Activated T-cell treated with anti-CD3 and anti-CD28 coated beads for 1 hour (primary cell): ENCODE measurements at regions not wholly inside any gene's neighbourhood (a gene's known extent, or its start where the extent isn't known, plus 50 kb on each side); places are given as distances from the start of the nearest gene placed in this dataset.

Experiments used
- DNase-seq: peaks from one replicate; pipeline ENCODE4 v3.0.0-alpha.2; 2020; ENCODE audit warnings: low read depth

- no peak for DNase-seq
These were observed 139.8 kb downstream of the ZFP36L2 start for GRCh38 chr2:43086451-43087221.

GRCh38 chr2:43085929-43086328, 140.5 kb downstream of the ZFP36L2 start:
- DNase-seq, result no peak

DNA sequence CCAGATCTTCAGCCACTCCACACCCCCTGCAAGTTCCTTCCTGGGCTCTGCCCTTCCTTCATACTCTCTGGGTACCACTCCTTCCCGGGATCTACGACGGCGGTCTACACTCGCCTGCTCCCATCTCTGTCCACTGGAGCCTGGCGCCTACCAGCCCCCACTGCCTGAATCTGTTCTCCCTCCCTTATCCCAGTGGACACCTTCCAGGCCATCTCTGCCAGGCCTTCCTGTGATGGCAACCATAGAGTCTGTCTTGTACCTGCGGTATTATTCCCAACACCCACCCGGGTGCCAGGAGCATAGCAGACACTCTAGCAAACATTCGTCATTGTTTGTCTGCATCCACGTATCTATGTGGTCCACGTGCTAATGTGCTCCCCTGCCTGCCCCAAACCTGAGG, 140.9 kb downstream of the ZFP36L2 start:
- DNase-seq, result no peak

GRCh38 chr2:43084699-43085091, 141.7 kb downstream of the ZFP36L2 start:
- DNase-seq, result no peak

- no peak for DNase-seq
These were observed 142.4 kb downstream of the ZFP36L2 start for GRCh38 chr2:43083710-43084698.

- DNase-seq, result no peak
These were observed 143.3 kb downstream of the ZFP36L2 start for GRCh38 chr2:43082903-43083677.

DNA sequence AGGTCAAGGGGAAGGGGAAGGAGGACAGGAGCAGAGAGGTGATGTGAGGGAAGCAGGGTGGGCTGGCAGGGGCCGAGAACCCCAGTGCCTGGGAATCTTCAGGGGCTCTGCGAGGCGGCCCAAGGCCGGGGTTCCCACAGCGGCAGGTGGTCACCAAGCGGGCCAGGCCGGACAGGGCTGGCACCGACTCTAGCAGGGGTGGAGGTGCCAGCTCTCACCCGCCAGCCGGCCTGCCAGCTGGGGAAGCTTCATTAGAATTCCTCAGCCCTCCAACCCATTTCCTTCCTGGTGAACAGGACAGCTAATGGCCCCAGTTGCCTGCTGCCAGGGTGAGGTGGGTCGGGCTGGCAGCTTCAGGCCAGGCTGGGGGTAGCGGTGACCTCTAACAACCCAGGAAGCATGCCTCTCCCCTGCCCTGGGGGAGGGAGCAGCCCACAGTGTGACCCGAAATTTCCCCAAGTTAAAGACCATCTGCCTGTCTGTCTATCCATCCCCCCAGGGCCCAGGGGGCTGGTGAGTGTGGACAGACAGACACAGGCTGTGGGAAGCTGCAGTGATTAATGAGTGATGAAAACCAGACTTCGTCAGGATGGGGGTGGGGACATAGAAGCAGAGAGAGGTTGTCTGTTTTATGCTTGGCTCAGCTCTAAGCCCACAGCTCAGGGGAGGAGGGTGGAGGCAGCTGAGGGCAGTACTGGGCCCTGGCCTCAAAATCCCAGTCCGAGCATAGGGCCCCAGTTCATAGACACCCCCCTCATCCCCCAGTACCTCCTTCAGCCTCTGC, 144.1 kb downstream of the ZFP36L2 start:
- no peak for DNase-seq

GRCh38 chr2:43081131-43081765, 145.2 kb downstream of the ZFP36L2 start:
- no peak for DNase-seq

- no peak for DNase-seq
These were observed 145.8 kb downstream of the ZFP36L2 start for GRCh38 chr2:43080571-43081021.

- DNase-seq, result no peak
These were observed 147.3 kb downstream of the ZFP36L2 start for GRCh38 chr2:43078781-43079755.

DNA sequence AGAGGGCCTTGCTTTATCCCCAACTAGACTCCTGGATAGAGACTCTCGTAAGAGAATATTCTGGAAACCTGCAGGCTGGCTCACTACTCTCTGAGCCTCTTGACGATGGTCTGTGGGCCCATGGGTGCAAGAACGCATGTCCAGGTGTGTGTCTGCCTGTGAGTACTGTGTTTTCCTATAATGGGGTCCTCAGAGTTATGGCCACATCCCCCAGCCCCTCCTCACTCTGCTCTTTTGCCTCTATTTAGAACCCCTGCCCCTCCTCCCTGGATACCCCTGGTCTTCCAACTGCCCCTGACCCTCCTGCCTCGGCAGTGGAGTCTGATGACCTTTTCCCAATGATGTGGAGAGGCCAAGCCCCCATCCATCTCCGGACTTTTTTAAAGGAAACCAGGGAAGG, 148.1 kb downstream of the ZFP36L2 start:
- no peak for DNase-seq

GRCh38 chr2:43077876-43078275, 148.5 kb downstream of the ZFP36L2 start:
- DNase-seq, result no peak

DNA sequence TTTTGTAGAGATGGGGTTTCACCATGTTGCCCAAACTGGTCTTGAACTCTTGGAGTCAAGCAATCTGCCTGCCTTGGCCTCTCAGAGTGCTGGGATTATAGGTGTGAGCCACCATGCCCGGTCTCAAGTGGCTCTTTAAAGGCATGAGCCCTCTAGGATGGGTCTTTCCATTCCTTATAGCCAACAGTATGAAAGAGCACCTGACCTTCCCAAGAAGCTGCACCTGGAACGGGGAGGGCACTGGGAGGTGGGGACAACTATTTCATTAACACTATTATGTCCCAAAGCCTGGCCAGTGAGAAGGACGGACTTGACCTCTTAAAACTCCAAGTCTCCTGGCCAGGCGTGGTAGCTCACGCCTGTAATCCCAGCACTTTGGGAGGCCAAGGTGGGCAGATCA, 149.7 kb downstream of the ZFP36L2 start:
- no peak for DNase-seq

DNA sequence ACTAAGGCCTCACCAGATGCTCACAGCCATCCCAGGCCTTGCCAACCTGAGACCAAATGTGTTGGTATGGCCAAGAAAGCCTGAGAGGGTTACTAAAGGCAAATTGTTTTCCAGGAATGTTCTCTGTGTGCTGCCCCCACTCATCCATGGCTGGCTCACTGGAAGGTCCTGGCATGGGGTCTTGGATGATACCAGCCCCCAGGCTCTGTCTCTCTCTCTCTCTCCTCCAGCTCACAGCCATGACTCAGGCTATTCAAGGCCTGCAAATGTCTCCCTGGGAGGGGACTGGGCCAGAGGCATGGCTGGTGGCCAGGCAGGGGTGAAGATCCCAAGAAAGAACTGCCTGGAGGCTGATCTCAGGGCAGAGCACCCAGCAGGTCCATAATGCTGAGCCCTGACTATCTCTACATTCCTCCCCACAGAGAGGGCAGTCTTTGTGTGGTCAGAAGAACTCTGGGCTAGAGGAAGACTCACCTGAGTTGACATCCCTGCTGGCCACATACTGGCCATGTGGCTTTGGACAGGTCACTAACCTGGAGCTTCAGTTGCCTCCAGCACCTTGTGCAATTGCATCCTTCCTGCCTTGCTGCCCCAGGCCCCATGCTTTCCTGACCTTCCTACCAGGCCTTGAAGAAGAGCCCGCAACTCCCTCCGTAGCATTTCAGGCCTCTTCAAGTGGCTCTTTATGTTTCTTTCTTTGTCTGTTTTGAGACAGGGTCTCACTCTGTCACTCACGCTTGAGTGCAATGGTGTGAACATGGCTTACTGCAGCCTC, 150.4 kb downstream of the ZFP36L2 start:
- DNase-seq, result no peak

GRCh38 chr2:43075054-43075593, 151.3 kb downstream of the ZFP36L2 start:
- DNase-seq, result no peak

- no peak for DNase-seq
These were observed 151.8 kb downstream of the ZFP36L2 start for GRCh38 chr2:43074592-43075053.

DNA sequence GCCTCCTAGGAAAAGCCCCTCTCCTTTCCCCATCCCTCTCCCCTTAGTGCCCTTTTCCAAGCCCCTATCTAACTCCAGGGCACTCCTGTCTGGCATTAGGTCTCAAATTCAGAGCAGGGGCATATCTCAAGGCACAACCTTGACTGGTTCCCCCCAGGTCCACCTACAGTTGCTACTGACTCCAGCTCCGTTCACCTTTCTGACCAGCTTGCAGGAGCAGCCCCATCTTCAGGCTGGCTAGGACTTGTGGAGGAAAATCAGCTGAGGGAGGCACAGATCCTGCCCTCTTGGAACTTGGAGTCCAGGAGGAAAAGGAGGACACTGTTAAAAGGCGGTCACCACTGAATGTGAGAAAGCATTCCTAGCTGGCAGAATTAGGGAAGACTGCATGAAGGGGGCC, 152.4 kb downstream of the ZFP36L2 start:
- no peak for DNase-seq

DNA sequence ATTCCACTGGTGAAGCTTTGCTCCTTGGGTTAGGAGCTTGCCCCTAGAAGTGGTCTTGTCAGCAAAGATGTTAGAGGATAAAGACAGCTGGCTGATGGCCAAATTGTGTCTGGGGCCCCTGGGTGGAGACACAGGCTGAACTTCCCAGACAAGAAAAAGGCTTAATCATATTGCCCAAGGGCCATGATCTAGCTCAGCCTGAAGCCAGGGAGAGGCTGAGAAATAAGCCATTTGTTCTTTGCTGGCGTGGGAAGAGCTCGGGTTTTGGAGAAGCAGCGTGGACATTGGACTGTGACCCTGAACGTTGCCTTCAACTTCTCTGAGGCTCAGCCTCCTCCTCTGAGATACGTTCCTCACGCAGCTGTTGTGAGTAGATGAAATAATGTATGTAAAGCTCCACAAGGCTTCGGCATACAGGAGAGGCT, 153.0 kb downstream of the ZFP36L2 start:
- no peak for DNase-seq
